ENCODE measurements at regions not wholly inside any gene's neighbourhood (a gene's known extent, or its start where the extent isn't known, plus 50 kb on each side); places are given as distances from the start of the nearest gene placed in this dataset.

DNA sequence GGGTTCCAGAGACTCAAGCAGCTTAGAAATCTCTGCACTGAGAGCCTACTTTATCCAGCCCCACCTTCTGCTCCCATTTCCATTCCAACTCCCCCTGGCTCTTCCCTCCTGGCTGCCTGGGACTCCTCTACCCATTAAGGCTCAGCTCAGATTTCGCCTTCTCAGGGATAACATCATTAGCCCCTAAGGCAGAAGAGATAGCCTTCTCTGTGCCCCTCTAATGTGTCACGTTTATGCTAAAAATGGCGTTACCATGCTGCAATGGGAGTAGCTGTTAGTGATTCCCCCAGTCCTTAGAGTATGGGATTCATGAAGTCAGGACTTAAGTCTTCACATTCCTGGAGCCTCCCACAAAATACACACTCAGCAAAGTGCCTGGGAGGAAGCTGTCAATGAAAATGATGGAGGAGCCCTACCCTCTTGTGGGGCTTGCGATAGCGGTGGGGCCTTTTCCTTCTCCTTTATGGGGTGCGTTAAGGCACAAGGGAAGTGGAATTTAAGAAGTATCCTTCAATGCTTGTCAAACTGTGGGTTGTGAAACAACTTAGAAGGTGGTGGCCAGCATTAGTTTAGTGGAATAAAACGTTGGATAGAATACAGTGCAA is 144.7 kb upstream of the COPS8 start:
- no peak for DNase-seq (ENCODE audit: low spot score)

DNA sequence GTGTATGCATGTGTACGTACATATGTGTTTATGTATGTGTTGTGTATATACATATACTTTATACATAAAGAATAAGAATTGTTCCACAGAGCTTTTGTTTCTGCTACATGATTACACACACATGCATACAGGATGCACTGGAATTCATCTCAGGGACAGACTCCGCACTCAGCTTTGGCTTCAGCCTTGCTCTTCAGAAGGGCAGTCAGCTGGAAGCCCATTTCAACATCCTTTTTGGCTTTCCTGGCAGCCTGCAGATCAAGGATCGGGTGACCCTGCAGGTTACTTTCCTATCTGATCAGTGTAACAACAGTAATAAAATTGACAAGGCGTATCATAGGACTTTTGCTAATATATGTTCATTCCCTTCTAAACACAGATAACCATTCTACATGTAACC is 144.1 kb upstream of the COPS8 start:
- no peak for DNase-seq (ENCODE audit: low spot score)

DNA sequence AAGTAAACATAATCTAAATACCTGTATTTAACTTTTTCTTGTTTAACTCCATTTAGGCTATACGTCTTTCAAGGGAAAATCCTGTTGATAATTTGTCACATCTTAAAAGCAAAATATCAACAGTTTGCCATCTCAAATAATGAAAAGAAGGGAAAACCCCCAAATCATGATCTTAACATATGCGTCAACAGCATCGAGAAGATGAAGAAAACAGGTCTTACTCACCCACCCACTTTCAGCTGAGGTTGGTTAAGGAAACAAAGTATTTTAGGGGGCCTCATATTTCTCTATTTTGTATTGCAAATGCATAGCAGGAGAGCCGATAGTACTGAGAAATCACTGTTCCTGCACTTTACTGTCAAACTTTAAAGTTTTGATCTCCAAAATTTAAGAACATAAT is 143.1 kb upstream of the COPS8 start:
- no peak for DNase-seq (ENCODE audit: low spot score)

DNA sequence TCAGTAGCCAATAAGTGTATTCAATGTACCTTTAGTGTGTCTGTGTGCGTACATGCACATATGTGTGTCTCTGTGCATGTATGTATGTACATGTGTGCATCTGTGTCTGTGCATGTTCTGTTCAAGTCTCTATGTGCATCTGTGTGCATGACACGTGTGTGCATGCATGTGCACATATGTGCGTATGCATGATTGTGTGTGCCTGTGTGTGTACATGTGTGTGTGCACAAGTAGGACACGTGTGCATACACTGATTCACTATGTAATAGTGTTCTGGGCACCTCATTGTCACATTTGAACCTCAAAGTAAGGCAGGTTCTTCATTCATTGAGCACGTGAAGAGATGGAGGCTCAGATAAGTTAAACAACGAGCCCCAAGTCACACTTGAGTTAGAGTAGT is 142.6 kb upstream of the COPS8 start:
- DNase-seq (ENCODE audit: low spot score) = peak; percentile 14

DNA sequence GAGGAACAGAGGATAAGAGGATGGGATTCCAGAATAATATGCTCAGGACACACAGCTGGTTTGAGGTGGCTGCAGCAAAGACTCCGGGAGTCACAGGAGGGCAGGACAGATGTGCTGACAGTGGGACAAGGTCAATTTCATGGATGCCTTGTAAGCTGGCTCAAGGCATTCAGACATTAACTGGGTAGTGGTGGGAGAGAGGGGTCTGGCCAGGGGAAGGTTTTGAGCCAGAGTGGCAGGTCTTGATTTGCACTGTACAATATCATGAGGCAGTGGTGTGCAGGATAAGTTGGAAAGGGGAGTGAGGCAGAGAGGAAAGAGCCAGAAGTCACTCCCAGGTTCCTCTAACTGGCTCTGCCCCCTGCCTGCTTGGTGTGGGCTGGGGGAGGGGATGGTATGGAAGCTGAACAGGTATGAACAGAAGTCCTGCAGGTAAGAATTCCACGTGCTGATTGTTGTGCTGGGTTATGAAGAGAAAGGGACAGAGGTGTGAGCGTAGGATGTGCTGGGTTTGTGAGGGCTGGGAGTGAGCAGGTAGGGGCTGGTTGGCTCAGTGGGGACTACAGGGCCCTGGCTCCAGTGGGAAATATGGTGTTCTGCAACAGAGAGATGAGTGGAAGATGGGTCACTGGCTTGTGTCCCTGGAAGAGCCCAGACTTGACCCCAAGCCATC is 141.7 kb upstream of the COPS8 start:
- peak; percentile 43 for DNase-seq (ENCODE audit: low spot score)

DNA sequence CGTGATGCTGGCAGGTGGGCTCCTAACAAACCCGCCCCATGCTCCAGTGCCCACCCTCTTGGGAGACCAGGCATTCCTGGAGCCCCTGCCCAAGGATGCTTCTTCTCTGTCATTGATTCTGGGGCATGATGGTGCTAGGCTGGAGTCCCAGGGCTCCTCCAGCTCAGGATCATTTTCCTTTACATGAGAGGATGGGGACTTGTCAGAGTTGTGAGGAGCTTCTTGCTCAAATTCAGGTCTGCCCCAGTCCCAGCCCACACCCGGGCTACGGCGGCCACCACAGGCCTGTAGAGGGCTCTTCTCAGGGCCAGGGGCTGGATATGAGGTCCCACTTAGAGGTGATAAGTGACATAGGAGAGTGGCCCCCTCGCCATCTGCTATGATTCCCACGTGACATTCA is 141.1 kb upstream of the COPS8 start:
- DNase-seq (ENCODE audit: low spot score) = no peak

DNA sequence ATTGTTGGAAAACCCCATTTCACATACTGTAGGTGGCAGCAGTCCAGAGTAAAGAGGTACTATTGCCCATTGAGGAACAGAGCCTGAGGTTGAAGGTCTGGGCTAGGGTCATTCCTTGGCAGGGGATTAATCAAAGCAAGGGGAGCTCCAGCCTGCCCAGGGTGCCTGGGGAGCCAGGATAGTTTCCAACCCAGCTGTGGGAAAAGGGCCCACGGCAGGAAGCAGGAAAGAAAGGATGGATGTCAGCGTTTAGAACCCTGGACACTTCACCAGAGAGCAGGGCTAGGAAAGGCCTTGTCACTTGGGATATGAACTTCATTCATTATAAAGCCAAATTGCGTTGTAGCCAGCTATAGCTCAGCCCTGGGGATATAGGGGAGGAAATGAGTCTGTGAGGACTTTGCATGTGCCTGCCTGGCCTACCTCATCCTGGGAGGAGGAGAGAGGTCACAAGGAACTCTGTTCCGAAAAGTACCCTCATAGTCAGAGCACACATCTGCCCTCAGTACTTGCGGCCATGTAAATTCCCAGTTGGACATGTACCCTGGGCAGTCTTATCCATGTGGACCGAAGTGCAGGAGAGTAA is 140.2 kb upstream of the COPS8 start:
- DNase-seq (ENCODE audit: low spot score) = peak; percentile 20

DNA sequence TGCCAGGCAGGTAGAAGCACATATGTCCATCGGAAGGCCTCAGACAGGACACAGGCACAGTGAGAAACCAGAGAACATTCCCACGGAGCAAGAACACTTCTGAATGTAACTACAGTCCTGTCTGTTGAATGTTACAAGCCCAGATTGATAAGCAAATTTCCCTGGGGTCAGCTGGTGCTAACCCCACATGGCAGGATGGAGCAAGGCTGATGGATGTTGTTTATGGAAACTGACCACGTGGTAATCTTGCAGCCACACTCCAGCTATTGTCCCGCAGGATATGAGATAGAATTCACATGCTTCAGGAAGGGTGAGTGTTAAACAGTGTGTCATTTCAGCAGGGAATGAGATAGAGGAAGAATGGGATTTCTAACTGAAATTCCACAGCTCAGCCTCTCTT is 138.8 kb upstream of the COPS8 start:
- DNase-seq (ENCODE audit: low spot score) = peak; percentile 28

DNA sequence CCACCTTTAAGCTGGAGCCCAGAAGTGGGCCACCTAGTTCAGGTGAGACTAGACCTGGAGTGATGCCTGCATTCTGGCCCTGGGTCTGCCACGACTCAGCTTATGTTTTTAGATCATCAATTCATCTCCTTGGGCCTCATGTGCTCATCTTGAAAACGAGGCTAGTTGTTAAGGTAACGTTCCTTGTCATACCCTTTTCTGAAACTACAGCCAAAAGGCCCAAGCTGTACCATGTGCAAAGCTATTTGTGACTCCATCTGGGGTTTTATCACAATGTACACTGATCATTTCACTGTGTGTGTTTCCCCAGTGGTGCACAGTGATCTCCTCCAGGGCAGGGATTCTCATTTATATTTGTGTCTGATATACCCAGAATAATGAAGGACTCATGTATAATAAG is 138.4 kb upstream of the COPS8 start:
- DNase-seq (ENCODE audit: low spot score) = peak; percentile 37

DNA sequence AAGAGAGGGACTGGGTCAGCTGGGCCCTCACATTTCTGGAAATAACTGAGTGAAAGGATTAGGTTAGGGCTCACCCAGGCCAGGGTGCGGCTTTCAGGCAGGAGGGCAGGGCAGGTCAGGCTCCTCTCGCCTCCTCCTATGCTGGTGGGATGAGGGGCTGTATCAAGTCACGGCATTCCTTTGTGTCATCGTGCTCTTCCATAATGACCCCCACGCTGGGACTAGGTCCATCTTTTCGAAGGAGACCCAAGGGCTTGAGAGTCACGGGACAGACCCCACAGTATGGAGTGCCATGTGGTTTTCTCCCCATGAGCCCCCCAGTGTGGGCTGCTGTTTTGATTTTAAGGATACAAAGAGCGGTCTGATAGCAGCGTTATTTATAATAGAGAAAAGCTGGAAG is 137.8 kb upstream of the COPS8 start:
- peak; percentile 55 for DNase-seq (ENCODE audit: low spot score)

DNA sequence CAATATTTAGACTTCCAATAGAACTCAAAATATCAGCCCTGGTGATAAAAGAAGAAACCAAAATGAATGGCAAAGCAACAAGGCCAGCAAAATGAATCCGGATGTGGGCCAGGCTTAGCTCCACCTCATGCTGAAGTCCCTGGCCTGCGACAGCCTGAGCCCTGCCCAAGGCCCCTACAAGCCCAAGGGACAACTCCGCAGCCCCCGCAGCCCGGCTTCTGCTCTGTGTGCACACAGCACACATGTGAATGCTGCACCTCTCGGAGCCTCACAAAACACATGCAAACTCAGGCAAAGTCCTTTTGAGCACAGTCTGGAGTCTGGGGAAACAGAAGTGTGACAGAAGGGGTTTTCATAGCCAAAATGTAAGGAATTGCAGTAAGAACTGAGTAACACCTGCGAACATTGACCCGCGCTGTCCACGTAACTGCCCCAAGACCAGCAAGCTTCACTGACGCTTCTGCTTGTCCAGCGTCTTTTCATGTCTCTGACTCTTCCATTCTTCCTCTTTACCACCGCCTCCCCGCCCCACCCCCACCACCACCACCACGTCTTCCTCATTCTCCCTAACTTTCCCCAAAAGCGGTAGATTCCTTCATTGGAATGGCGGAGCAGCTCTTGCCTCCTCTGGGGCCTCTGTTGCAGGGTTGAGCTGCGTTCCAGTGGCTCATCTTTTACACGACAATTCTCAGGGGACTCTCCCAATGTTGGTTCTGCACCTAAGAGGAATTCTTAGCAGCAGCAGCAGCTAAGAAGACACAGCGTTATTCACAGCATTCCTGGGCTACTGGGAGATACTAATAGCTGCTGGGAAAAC is 136.4 kb upstream of the COPS8 start:
- peak; percentile 59 for DNase-seq (ENCODE audit: low spot score)

DNA sequence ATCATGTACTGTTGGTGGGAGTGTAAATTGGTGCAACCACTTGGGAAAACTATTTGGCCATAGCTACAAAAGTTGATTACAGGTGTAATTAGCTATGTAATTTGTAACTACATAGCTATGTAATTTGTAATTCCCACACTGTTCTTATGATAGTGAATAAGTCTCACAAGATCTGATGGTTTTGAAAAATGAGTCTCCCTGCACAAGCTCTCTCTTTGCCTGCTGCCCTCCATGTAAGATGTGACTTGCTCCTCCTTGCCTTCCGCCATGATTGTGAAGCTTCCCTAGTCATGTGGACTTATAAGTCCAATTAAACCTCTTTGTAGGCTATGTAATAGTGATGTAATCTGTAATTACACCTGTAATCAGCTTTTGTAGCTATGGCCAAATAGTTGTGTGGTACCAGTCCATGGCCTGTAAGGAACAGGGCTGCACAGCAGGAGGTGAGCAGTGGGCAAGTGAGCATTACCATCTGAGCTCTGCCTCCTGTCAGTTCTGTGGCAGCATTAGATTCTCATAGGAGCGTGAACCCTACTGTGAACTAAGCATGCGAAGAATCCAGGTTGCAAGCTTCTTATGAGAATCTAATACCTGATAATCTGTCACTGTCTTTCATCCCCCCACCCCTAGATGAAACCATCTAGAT is 133.7 kb upstream of the COPS8 start:
- peak; percentile 53 for DNase-seq (ENCODE audit: low spot score)

DNA sequence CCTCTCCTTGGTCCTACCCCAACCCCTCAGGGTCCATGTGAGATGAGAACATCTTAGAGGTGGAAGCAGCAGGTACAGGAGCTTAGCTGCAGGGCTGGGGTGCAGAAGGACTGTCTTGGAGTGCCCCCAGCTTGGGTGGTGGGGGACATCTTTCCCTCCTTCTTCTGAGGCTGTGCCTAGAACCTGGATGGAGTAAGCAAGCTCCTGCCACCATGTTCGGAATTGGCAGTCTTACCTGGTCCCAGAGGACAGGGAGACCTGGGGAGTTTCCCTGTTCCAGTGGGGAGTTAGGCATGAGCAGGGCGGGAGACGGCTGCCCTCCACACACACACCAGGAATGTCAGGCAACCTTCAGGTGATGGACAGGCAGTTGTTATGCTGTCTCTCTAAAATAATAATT is 131.0 kb upstream of the COPS8 start:
- peak; percentile 53 for DNase-seq (ENCODE audit: low spot score)

DNA sequence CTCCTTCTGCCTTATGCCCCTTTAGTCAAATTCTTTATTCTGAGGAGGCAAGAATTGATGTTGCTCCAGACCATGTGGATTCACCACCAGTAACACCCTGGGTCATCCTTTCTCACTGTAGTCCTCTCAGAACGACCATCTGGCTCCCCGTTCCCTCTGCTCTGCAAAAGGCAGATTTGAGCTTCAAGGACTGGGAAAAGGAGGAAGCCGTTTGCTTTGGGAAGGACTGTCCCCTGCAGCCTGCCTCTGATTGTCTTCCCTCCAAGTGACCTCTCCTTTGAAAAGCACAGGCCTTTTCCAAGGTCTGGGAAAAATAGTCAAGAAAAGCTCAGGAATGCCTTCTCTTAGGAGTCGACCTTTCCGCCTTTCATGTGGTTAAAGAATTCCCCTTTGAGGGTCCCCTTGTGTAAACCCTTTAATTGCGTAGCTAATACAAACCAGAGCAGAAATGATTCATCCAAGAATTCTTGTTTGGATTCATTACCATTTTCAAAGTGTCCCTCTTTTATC is 130.1 kb upstream of the COPS8 start:
- DNase-seq (ENCODE audit: low spot score) = peak; percentile 18

DNA sequence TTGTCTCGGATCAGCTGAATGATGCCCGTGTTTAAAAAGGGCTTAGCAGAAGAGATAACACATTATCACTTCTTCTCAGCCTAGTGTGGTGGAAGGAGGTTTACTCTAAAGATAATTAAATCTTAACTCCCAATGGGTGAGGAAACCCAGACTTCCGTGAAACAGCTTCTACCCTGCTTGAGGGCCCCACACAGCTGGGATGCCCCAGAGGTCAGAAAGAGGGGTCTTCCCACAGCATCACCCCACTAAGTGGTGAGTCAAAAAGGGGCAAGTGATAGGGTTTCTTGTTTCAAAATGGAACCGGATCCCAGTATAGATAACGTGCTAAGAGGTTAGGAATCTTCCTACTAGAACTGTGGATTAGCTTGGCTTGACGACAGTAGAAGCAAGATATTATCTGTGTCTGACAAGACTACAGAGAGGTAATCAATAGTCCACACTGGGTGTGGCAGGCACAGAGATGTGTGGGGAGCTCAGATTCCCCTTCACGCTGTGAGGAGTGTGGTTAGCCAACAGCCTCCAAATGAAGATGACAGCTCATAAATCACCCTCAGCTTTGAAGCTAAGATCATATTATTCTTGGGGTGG is 129.6 kb upstream of the COPS8 start:
- peak; percentile 4 for DNase-seq (ENCODE audit: low spot score)

DNA sequence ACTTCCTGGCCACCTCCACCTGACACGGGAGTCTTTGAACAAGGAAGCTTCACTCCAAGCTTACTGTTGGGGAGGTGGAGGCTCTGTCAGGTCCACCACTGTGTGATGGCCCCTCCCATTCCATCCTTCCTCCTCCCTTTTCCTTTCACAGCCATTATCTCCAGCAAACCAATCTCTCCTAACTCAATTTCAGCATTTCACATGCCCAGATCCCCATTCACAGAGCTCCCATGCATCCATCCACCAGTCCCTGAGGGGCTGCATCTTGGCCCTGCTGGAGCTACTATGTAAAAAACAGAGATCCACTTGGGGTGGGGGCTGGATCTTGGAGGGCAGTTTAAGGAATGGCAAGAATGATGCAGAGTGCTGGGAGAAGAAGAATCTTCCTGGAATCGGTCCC is 129.0 kb upstream of the COPS8 start:
- peak; percentile 35 for DNase-seq (ENCODE audit: low spot score)

DNA sequence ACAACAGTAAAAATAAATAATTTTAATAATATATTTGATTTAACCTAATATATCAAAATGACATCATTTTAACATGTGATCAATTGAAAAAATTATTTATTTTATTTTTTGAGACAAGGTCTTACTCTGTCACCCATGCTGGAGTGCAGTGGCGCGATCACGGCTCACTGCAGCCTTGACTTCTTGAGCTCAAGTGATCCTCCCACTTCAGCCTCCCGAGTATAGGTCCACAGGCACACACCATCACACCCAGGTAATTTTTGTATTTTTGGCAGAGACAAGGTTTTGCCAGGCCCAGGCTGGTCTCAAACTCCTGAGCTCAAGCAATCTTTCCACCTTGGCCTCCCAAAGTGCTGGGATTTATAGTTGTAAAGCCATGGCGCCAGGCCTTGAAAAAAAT is 126.7 kb upstream of the COPS8 start:
- DNase-seq (ENCODE audit: low spot score) = peak; percentile 49

DNA sequence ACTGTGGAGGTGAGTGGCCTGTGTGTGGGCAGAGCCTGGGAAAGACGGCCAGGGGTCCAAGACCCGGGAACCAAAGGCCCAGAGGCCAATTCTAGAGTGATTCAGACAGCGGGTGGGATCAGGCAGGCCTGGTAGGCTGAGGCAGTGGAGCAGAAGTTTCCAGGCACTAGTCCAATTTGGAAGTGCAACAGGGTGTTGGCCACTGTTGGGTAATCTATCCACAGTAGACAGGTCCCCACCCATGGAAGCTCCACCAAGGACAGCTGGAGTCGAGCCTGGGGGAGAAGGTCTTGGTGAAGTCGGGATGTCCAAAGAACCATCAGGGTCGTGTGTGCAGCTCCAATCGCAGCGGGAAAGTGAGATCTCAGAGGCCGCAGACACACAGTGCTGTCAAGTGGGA is 125.8 kb upstream of the COPS8 start:
- DNase-seq (ENCODE audit: low spot score) = peak; percentile 77

DNA sequence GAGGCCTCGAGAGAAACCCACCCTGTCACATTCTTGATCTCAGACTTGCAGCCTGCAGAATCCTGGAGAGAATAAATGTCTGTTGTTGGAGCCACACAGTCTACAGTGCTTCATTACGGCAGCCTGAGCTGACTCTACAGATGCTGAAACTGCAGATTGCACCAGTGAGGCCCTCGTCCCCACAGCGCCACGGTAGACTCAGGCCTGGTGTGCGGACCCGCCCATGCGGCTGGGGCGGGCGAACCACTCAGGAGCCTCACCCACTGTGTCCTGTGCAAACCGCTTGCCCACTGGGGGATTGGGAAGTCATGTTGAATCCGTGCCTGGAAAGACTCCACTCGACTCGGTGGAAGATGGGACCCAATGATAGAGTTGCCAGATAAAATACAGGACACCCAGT is 125.2 kb upstream of the COPS8 start:
- DNase-seq (ENCODE audit: low spot score) = peak; percentile 83

DNA sequence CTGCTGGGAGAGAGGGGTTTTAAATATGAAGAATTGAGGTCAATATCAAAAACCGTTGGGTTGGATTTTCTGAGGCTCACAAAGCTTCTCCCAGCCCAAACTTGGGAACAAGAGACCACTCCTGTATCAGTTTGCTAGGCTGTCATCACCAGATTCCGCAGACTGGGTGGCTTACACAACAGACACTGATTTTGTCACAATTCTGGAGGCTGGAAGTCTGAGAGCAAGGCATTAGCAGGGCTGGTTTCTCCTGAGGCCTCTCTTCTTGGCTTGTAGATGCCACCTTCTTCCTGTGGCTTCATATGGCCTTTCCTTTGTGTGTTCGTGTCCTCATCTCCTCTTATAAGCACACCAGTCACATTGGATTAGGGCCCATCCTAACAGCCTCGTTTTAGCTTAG is 122.9 kb upstream of the COPS8 start:
- peak; percentile 30 for DNase-seq (ENCODE audit: low spot score)

DNA sequence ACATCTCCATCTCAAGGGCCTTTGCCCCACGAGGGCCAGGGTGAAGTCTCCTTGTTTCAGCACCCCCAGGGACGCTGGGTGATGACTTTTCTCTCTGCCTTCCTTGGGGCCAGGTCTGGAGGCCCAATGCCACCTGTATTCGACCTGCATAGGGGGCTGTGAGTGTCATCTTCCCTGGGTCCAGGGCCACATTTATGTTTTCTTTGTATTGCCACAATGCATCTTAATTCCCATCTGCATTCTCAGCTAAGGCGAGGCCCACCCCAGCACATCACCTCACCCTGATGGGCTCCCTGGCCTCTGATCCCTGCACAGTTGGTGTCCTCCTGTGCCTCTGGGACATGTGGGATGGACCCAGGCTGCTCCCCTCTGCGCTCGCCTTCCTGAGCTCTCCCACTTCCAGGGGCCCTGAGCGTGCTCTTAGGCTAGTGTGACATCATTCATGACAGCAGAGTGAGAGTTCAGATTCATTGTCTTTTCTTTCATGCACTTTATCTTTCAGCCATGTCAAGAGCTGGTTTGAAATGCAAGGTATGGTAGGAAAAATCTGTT is 122.0 kb upstream of the COPS8 start:
- DNase-seq (ENCODE audit: low spot score) = peak; percentile 51

Data from mesenteric fat pad (tissue), 1 donor.